ENCODE measurements at regions not wholly inside any gene's neighbourhood (a gene's known extent, or its start where the extent isn't known, plus 50 kb on each side); places are given as distances from the start of the nearest gene placed in this dataset.

DNA sequence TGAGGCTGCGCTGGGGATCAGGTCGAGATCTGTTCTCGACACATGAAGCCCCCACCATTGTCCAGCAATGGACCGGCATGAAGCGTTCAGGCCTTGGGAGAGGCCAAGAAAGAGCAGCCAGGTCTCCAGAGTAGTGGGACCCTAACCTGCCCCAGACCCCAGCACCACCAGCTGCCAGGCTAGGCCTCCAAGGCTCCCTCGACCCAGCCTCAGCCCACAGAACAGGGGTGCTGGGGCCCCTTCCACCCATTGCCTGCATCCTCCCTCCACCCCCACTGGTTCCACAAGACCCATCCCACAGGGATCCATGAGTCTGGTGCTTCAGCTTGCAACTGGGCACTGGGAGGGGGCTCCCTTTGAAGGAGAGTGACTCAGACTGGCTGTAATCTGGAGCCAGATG, 120.3 kb downstream of the TUBA3C start:
- H3K27ac Mint-ChIP-seq: no peak overlapping the region
- H3K36me3 Mint-ChIP-seq: peaks cover 6% of the 10 kb centered on the region
- H3K4me1 Mint-ChIP-seq: no peaks in the 10 kb centered on the region
- DNase-seq (ENCODE audit: low spot score in 2 of 2, unreplicated experiment in 2 of 2): no peak
- H3K27me3 Mint-ChIP-seq (ENCODE audit: low read depth): no peaks in the 10 kb centered on the region
- no peak overlapping the region for H3K4me3 Mint-ChIP-seq
- TF ChIP-seq, protein P1, sequence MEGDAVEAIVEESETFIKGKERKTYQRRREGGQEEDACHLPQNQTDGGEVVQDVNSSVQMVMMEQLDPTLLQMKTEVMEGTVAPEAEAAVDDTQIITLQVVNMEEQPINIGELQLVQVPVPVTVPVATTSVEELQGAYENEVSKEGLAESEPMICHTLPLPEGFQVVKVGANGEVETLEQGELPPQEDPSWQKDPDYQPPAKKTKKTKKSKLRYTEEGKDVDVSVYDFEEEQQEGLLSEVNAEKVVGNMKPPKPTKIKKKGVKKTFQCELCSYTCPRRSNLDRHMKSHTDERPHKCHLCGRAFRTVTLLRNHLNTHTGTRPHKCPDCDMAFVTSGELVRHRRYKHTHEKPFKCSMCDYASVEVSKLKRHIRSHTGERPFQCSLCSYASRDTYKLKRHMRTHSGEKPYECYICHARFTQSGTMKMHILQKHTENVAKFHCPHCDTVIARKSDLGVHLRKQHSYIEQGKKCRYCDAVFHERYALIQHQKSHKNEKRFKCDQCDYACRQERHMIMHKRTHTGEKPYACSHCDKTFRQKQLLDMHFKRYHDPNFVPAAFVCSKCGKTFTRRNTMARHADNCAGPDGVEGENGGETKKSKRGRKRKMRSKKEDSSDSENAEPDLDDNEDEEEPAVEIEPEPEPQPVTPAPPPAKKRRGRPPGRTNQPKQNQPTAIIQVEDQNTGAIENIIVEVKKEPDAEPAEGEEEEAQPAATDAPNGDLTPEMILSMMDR (IDR thresholded peaks at IDR 0.05; ENCODE audit: unreplicated experiment): no peak
- H3K9me3 Mint-ChIP-seq: peaks cover 54% of the 10 kb centered on the region

DNA sequence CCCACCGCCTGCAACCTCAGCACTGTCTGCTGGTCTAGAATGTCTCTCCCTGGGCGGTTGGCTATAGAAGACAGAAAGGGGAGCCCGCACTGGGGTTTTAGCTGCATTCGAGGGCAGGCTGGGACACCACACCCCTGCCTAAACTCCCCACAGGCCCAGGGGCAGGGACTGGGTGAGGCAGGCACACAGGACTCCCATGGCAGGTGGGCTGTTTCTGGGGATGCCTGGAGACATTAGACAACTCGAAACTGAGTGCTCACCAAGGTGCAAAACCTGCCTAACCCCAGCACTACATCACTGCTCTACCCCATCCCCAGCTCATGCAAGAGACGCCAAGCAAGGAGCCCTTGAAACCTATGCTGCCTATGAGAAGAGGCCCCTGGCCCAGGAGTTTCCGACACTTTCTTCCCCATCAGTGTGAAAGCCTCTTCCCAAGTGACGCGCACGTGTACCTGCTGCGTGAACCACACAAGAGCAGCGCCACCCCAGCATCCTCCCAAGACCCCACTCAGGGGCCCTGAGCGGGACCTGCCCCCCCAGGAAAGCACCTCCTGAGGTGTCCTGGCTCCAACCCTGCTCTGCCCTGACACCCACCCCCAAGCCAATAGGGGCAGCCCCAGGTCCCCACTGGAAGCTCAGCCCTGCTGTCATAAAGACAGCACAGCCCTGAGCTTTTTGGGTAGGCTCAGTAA, 121.2 kb downstream of the TUBA3C start:
- no peak for DNase-seq (ENCODE audit: low spot score in 2 of 2, unreplicated experiment in 2 of 2)
- Mint-ChIP-seq H3K27ac (no peak overlapping the region), H3K36me3 (peaks cover 6% of the 10 kb centered on the region), H3K4me3 (no peak overlapping the region), H3K4me1 (no peaks in the 10 kb centered on the region), H3K27me3 (ENCODE audit: low read depth) (no peaks in the 10 kb centered on the region), H3K9me3 (peaks cover 46% of the 10 kb centered on the region)
- TF ChIP-seq, protein P1 (IDR thresholded peaks at IDR 0.05; ENCODE audit: unreplicated experiment): no peak

GRCh38 chr13:19059016-19059780, 122.4 kb downstream of the TUBA3C start:
- H3K9me3 Mint-ChIP-seq: peaks cover 43% of the 10 kb centered on the region
- H3K36me3 Mint-ChIP-seq: peaks cover 6% of the 10 kb centered on the region
- no peak overlapping the region for H3K27ac Mint-ChIP-seq
- TF ChIP-seq, protein P1 (IDR thresholded peaks at IDR 0.05; ENCODE audit: unreplicated experiment): no peak
- no peaks in the 10 kb centered on the region for H3K4me1 Mint-ChIP-seq
- DNase-seq (ENCODE audit: low spot score in 2 of 2, unreplicated experiment in 2 of 2): no peak
- no peak overlapping the region for H3K4me3 Mint-ChIP-seq
- H3K27me3 Mint-ChIP-seq (ENCODE audit: low read depth): no peaks in the 10 kb centered on the region

DNA sequence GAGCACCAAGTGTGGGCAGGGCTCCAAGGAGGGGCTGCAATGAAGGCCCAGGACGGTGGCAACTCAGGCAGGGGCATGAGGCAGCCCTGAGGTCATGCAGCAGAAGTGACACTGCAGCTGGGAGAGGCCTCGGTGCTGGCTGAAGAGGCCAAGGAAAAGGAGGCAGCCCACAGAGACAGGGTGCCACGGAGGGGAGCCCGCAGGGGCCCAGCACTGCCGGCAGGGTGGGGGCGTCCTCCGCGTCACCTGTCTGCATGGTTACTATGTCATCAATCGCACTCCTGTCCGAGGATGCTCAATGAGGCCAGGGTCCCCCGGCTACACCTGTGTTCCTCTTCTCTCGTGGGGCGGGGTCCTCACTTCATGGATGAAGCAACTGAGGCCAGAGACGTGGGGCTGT, 123.1 kb downstream of the TUBA3C start:
- H3K4me3 Mint-ChIP-seq: no peak overlapping the region
- H3K27ac Mint-ChIP-seq: no peak overlapping the region
- peaks cover 4% of the 10 kb centered on the region for H3K36me3 Mint-ChIP-seq
- TF ChIP-seq, protein P1 (IDR thresholded peaks at IDR 0.05; ENCODE audit: unreplicated experiment): no peak
- peaks cover 38% of the 10 kb centered on the region for H3K9me3 Mint-ChIP-seq
- DNase-seq (ENCODE audit: low spot score in 2 of 2, unreplicated experiment in 2 of 2): no peak
- H3K27me3 Mint-ChIP-seq (ENCODE audit: low read depth): no peaks in the 10 kb centered on the region
- no peaks in the 10 kb centered on the region for H3K4me1 Mint-ChIP-seq

- TF ChIP-seq, protein P1 (IDR thresholded peaks at IDR 0.05; ENCODE audit: unreplicated experiment): no peak
- no peak overlapping the region for H3K4me3 Mint-ChIP-seq
- H3K27ac Mint-ChIP-seq: no peak overlapping the region
- H3K9me3 Mint-ChIP-seq: peaks cover 42% of the 10 kb centered on the region
- no peaks in the 10 kb centered on the region for H3K4me1 Mint-ChIP-seq
- H3K27me3 Mint-ChIP-seq (ENCODE audit: low read depth): no peaks in the 10 kb centered on the region
- no peak for DNase-seq (ENCODE audit: low spot score in 2 of 2, unreplicated experiment in 2 of 2)
- peaks cover 4% of the 10 kb centered on the region for H3K36me3 Mint-ChIP-seq
These were observed 123.9 kb downstream of the TUBA3C start for GRCh38 chr13:19057588-19058340.

All from mesothelial cell of epicardium (in vitro differentiated cells).